NT2/D1 (cell line): ENCODE measurements at regions not wholly inside any gene's neighbourhood (a gene's known extent, or its start where the extent isn't known, plus 50 kb on each side); places are given as distances from the start of the nearest gene placed in this dataset.

Experiments
- SUZ12 ChIP-seq: IDR thresholded peaks from 2 replicates; pipeline ENCODE4 v1.6.1; 2011; ENCODE audit not compliant: insufficient read length, insufficient read depth; ENCODE audit errors: extremely low read depth
- YY1 ChIP-seq: IDR thresholded peaks from 2 replicates; pipeline ENCODE4 v1.6.1; 2011; ENCODE audit not compliant: insufficient read length, insufficient read depth

- TF ChIP-seq YY1 (no peak), SUZ12 (no peak)
These were observed 155.6 kb upstream of the AGR3 start for GRCh38 chr7:17037356-17037755.
